Astrocyte of the spinal cord (primary cell): ENCODE measurements at regions not wholly inside any gene's neighbourhood (a gene's known extent, or its start where the extent isn't known, plus 50 kb on each side); places are given as distances from the start of the nearest gene placed in this dataset.

Experiments used
- DNase-seq: peaks from one replicate; pipeline ENCODE4 v3.0.0; 2011; ENCODE audit warnings: low read depth, low spot score
- H3K4me3 ChIP-seq: 2 replicates; pipeline ENCODE4 v1.5.1; 2011; ENCODE audit warnings: low read depth, mild to moderate bottlenecking, low read length, moderate library complexity
- CTCF ChIP-seq: IDR thresholded peaks from 2 replicates; pipeline ENCODE4 v1.5.1; 2012; ENCODE audit warnings: low read depth, mild to moderate bottlenecking, low read length, inconsistent platforms
- in situ Hi-C: cut with HindIII; loops from 2 replicates; pipeline ENCODE4 v1.10.0; 2017; ENCODE audit warnings: low sequenced_read_pairs

GRCh38 chr6:6418421-6418820 is 98.0 kb upstream of the F13A1 start:
- TF ChIP-seq CTCF, result no peak
- in situ Hi-C loops, result no loop called here
- DNase-seq, result no peak
- no peak overlapping the region for H3K4me3 ChIP-seq

- in situ Hi-C loops, result no loop called here
- H3K4me3 ChIP-seq, result no peak overlapping the region
- DNase-seq, result no peak
- TF ChIP-seq CTCF, result no peak
Measured at GRCh38 chr6:6420107-6420506, 99.6 kb upstream of the F13A1 start.

- no peak overlapping the region for H3K4me3 ChIP-seq
- in situ Hi-C loops, result no loop called here
- no peak for DNase-seq
- TF ChIP-seq CTCF, result no peak
Measured at GRCh38 chr6:6434151-6434550, 113.7 kb upstream of the F13A1 start.

- in situ Hi-C loops, result no loop called here
- TF ChIP-seq CTCF, result no peak
- H3K4me3 ChIP-seq, result no peak overlapping the region
- DNase-seq, result no peak
Measured at GRCh38 chr6:6434723-6435122, 114.3 kb upstream of the F13A1 start.

GRCh38 chr6:6436366-6436765 is 115.9 kb upstream of the F13A1 start:
- TF ChIP-seq CTCF, result no peak
- DNase-seq, result no peak
- H3K4me3 ChIP-seq, result no peak overlapping the region
- in situ Hi-C loops, result no loop called here

GRCh38 chr6:6436946-6437345 is 116.5 kb upstream of the F13A1 start:
- in situ Hi-C loops, result no loop called here
- TF ChIP-seq CTCF, result no peak
- H3K4me3 ChIP-seq, result no peak overlapping the region
- no peak for DNase-seq

- peak; percentile 9 for DNase-seq
- no peak overlapping the region for H3K4me3 ChIP-seq
- no peak for TF ChIP-seq CTCF
- in situ Hi-C loops, result no loop called here
Measured at GRCh38 chr6:6438286-6438685, 117.8 kb upstream of the F13A1 start.
